HCT116 (cell line): ENCODE measurements at regions not wholly inside any gene's neighbourhood (a gene's known extent, or its start where the extent isn't known, plus 50 kb on each side); places are given as distances from the start of the nearest gene placed in this dataset.

Experiments
- ATAC-seq: fragments of 200-7000 bp; cut with Tn5 transposase; 2 replicates; pipeline ENCODE4 v1.9.1; 2020; ENCODE audit warnings: mild to moderate bottlenecking, moderate library complexity
- BruUV-seq: library from RNA; stranded (reverse); fragments of 400-500 nt; replicated peaks from 2 replicates; lab custom pipeline; 2021; lab: Mats Ljungman, UMichigan
- CTCF ChIA-PET: fragments of 300-600 bp; sonication (Branson Sonifier 250); formaldehyde crosslinking; loops from one replicate; lab custom pipeline; 2021; ENCODE audit warnings: antibody characterized with exemption; lab: Charles Lee
- POLR2A ChIA-PET: fragments of 300-600, 350-600 bp; sonication (Branson Sonifier 250); formaldehyde crosslinking; loops from one replicate; lab custom pipeline; 2021; ENCODE audit warnings: antibody characterized with exemption; lab: Charles Lee
- RAD21 ChIA-PET, 2 experiments: fragments of 300-600 bp; sonication (Branson Sonifier 250); formaldehyde crosslinking; loops; one replicate each; lab custom pipeline; 2023; ENCODE audit warnings: low total read pairs in 2 of 2; ENCODE audit not compliant: uncharacterized antibody in 2 of 2, unreplicated experiment in 2 of 2, low non-redundant PET in 1 of 2; lab: Charles Lee
- DNase-seq: peaks from one replicate; pipeline ENCODE4 v3.0.0-alpha.2; 2010; ENCODE audit warnings: low read depth, low spot score
- H2AFZ ChIP-seq: fragments of 200-600 bp; shearing (Covaris generic), sonication (generic); 2 replicates; pipeline ENCODE4 v1.6.1; 2017; ENCODE audit warnings: low read depth, mixed run types, mixed read lengths, antibody characterized with exemption, low read length; ENCODE audit not compliant: poor library complexity, severe bottlenecking
- H3K27ac ChIP-seq: 2 replicates; pipeline ENCODE4 v1.5.1; 2012; ENCODE audit warnings: low read depth, low read length
- H3K27me3 ChIP-seq: fragments of 200-600 bp; sonication (generic); 2 replicates; pipeline ENCODE4 v1.6.1; 2016; ENCODE audit warnings: mixed run types, low read length, mixed read lengths; ENCODE audit not compliant: insufficient read depth
- H3K36me3 ChIP-seq, 2 experiments: fragments of 200-500 bp in 1 of 2; fragments of 200-600 bp in 1 of 2; sonication (Bioruptor generic) in 1 of 2; sonication (generic) in 1 of 2; 2 replicates each; pipeline versions ENCODE4 v1.5.1 to v1.6.1; 2014 to 2016; ENCODE audit warnings: low read length in 2 of 2, inconsistent platforms in 1 of 2, mixed read lengths in 1 of 2, mixed run types in 1 of 2; ENCODE audit not compliant: insufficient read depth in 2 of 2, control insufficient read depth in 1 of 2
- H3K4me1 ChIP-seq, 2 experiments: fragments of 200-600 bp in 1 of 2; sonication (generic) in 1 of 2; 2 replicates each; pipeline versions ENCODE4 v1.5.1 to v1.6.1; 2012 to 2017; ENCODE audit warnings: low read length in 2 of 2, inconsistent platforms in 1 of 2, mild to moderate bottlenecking in 1 of 2, mixed read lengths in 1 of 2, mixed run types in 1 of 2, moderate library complexity in 1 of 2; ENCODE audit not compliant: insufficient read depth in 2 of 2, control insufficient read depth in 1 of 2
- H3K4me2 ChIP-seq: fragments of 200-600 bp; sonication (generic); 2 replicates; pipeline ENCODE4 v1.6.1; 2017; ENCODE audit warnings: mixed run types, low read length, mixed read lengths
- H3K4me3 ChIP-seq, 2 experiments: fragments of 200-600 bp in 1 of 2; sonication (generic) in 1 of 2; replicated peaks in 1 of 2; 2 replicates each; pipeline ENCODE4 v1.5.1; 2011 to 2016; ENCODE audit warnings: low read length in 2 of 2, control low read depth in 1 of 2, low read depth in 1 of 2, mild to moderate bottlenecking in 1 of 2, mixed read lengths in 1 of 2, mixed run types in 1 of 2
- H3K79me2 ChIP-seq: fragments of 200-600 bp; sonication (generic); 2 replicates; pipeline ENCODE4 v1.6.1; 2017; ENCODE audit warnings: mild to moderate bottlenecking, mixed run types, low read length, moderate library complexity, mixed read lengths; ENCODE audit not compliant: insufficient read depth
- H3K9ac ChIP-seq: fragments of 200-600 bp; sonication (generic); 2 replicates; pipeline ENCODE4 v1.6.1; 2016; ENCODE audit warnings: low read length, mixed read lengths
- H3K9me2 ChIP-seq: fragments of 200-600 bp; sonication (generic), shearing (Covaris generic); 2 replicates; pipeline ENCODE4 v1.6.1; 2017; ENCODE audit warnings: mixed run types, mild to moderate bottlenecking, moderate library complexity; ENCODE audit not compliant: insufficient read depth
- H3K9me3 ChIP-seq, 2 experiments: fragments of 200-500 bp in 1 of 2; fragments of 200-600 bp in 1 of 2; sonication (Bioruptor generic) in 1 of 2; sonication (generic) in 1 of 2; 2 replicates each; pipeline ENCODE4 v1.6.1; 2014 to 2017; ENCODE audit warnings: low read length in 2 of 2, mixed read lengths in 2 of 2, inconsistent platforms in 1 of 2, low read depth in 1 of 2, mild to moderate bottlenecking in 1 of 2, mixed run types in 1 of 2, moderate library complexity in 1 of 2; ENCODE audit not compliant: control insufficient read depth in 1 of 2, insufficient read depth in 1 of 2
- H4K20me1 ChIP-seq: fragments of 200-600 bp; sonication (generic), shearing (Covaris generic); 2 replicates; pipeline ENCODE4 v1.6.1; 2017; ENCODE audit warnings: mixed run types, mild to moderate bottlenecking, moderate library complexity; ENCODE audit not compliant: insufficient read depth
- CBX3 ChIP-seq: IDR thresholded peaks from 2 replicates; pipeline ENCODE4 v1.6.1; 2012; ENCODE audit warnings: low read depth
- CTCF ChIP-seq, 3 experiments: fragments of 200-600 bp in 1 of 3; sonication (generic) in 1 of 3; IDR thresholded peaks in 2 of 3; conservative IDR thresholded peaks in 1 of 3; 2 replicates each; pipeline ENCODE4 v1.5.1; 2012 to 2017; ENCODE audit warnings: low read depth in 2 of 3, low read length in 2 of 3, antibody characterized with exemption in 1 of 3, borderline replicate concordance in 1 of 3, control low read depth in 1 of 3, mild to moderate bottlenecking in 1 of 3, mixed read lengths in 1 of 3, mixed run types in 1 of 3, moderate library complexity in 1 of 3; ENCODE audit not compliant: insufficient read depth in 1 of 3
- EGR1 ChIP-seq: IDR thresholded peaks from 2 replicates; pipeline ENCODE4 v1.6.1; 2012; ENCODE audit warnings: low read depth
- ELF1 ChIP-seq: IDR thresholded peaks from 2 replicates; pipeline ENCODE4 v1.6.1; 2012; ENCODE audit warnings: low read depth, borderline replicate concordance
- EZH2 ChIP-seq: fragments of 200-600 bp; sonication (generic); IDR thresholded peaks from 2 replicates; pipeline ENCODE4 v1.6.1; 2017; ENCODE audit warnings: antibody characterized with exemption, mixed run types
- EZH2phosphoT487 ChIP-seq: fragments of 200-600 bp; IDR thresholded peaks from 2 replicates; pipeline ENCODE4 v1.6.1; 2018; ENCODE audit warnings: antibody characterized with exemption, borderline replicate concordance
- FOSL1 ChIP-seq: IDR thresholded peaks from 2 replicates; pipeline ENCODE4 v1.6.1; 2012; ENCODE audit warnings: low read depth
- POLR2A ChIP-seq: IDR thresholded peaks from 2 replicates; pipeline ENCODE4 v1.7.0; 2011; ENCODE audit warnings: borderline replicate concordance; ENCODE audit not compliant: insufficient read depth, insufficient read length; ENCODE audit errors: extremely low read depth
- RAD21 ChIP-seq: IDR thresholded peaks from 2 replicates; pipeline ENCODE4 v1.6.1; 2012; ENCODE audit warnings: low read depth, mild to moderate bottlenecking
- SIN3A ChIP-seq: IDR thresholded peaks from 2 replicates; pipeline ENCODE4 v1.6.1; 2012; ENCODE audit warnings: low read depth
- SP1 ChIP-seq: IDR thresholded peaks from 2 replicates; pipeline ENCODE4 v1.6.1; 2012; ENCODE audit warnings: low read depth
- SRF ChIP-seq: IDR thresholded peaks from 2 replicates; pipeline ENCODE4 v1.6.1; 2012; ENCODE audit warnings: low read depth
- YY1 ChIP-seq: IDR thresholded peaks from 2 replicates; pipeline ENCODE4 v1.6.1; 2011; ENCODE audit warnings: low read length, low read depth, moderate library complexity, mild to moderate bottlenecking; ENCODE audit not compliant: insufficient replicate concordance; ENCODE audit errors: extremely low read depth
- ZFX ChIP-seq: fragments of 450-650 bp; IDR thresholded peaks from 2 replicates; pipeline ENCODE4 v1.6.1; 2017
- ZNF274 ChIP-seq: fragments of 200-500 bp; sonication (Bioruptor generic); IDR thresholded peaks from 2 replicates; pipeline ENCODE4 v1.6.1; 2014; ENCODE audit warnings: mild to moderate bottlenecking, low read depth, low read length, inconsistent platforms
- intact Hi-C: fragments of 100-400 bp; cut with micrococcal nuclease; formaldehyde crosslinking; loops from 2 replicates; pipeline ENCODE4 v1.10.0; 2022
- TF ChIP-seq, protein P1 (sequence below): IDR thresholded peaks from 2 replicates; pipeline ENCODE4 v1.6.1; 2012
- TF ChIP-seq, protein P2 (sequence below): IDR thresholded peaks from 2 replicates; pipeline ENCODE4 v1.6.1; 2011; ENCODE audit warnings: mild to moderate bottlenecking, low read length, moderate library complexity; ENCODE audit not compliant: insufficient replicate concordance; ENCODE audit errors: extremely low read depth

DNA sequence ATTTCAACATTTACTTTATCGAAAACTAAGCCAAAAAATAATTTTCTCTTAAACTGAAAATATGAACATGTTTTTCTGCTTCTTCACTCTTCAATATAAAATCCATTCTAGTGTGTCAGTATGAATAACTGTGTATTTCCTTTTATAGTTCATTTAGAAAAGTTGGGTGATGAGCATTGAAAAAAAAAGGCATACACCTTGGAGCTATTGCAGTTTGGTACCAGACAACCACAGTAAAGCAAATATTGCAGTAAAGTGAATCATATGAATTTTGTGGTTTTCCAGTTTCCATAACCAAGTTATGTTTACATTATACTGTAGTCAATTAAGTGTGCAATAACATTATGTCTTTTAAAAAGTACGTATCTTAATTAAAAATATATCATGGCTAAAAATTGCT, 195.0 kb upstream of the FOXG1 start:
- intact Hi-C loops = no loop called here
- ChIA-PET POLR2A (no interaction called here), RAD21 (no interaction called here), CTCF (no interaction called here)
- no peaks in the 10 kb centered on the region for H3K27me3 ChIP-seq
- H3K9ac ChIP-seq = no peak overlapping the region
- no peaks in the 10 kb centered on the region for H4K20me1 ChIP-seq
- H3K27ac ChIP-seq = no peak overlapping the region
- H3K4me1 ChIP-seq = no peaks in the 10 kb centered on the region
- no peak overlapping the region for H2AFZ ChIP-seq
- no TSS peak for BruUV-seq
- no peaks in the 10 kb centered on the region for H3K9me2 ChIP-seq
- no peak for ATAC-seq
- H3K4me2 ChIP-seq = no peak overlapping the region
- no peaks in the 10 kb centered on the region for H3K79me2 ChIP-seq
- TF ChIP-seq RAD21 (no peak), CBX3 (no peak), ZFX (no peak), ELF1 (no peak)
- H3K4me3 ChIP-seq = no peak overlapping the region
- H3K9me3 ChIP-seq = peaks cover 3 to 35% of the 10 kb centered on the region in 2 experiments; a peak in 2 of 4 replicates
- H3K36me3 ChIP-seq = no peaks in the 10 kb centered on the region
- no peak for DNase-seq

DNA sequence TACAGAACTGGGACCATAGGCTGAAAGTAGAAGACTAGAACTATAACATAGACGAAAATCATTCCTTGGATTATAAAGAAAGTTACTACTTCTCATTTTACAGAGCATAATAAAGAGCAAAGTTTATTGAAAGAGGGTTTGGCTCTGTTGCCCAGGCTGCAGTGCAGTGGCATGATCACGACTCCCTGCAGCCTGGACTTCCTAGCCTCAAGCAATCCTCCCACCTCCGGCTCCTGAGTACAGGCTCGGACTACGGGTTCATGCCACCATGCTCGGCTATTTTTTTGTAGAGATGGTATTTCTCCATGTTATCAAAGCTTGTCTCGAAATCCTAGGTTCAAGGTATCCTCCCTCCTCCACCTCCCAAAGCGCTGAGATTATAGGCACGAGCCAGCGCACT, 190.1 kb upstream of the FOXG1 start:
- no peak overlapping the region for H2AFZ ChIP-seq
- RAD21 ChIA-PET = no interaction called here
- TF ChIP-seq FOSL1 (no peak), ZNF274 (no peak), POLR2A (no peak), SRF (no peak), EGR1 (no peak), ZFX (no peak), YY1 (no peak), EZH2 (no peak), CTCF (IDR thresholded peaks at IDR 0.05 in 2 of 3, conservative IDR thresholded peaks at IDR 0.05 in 1 of 3; ENCODE audit: borderline replicate concordance in 1 of 3, insufficient read depth in 1 of 3, low read depth in 2 of 3, low read length in 2 of 3) (no peak), SIN3A (no peak), EZH2phosphoT487 (no peak), SP1 (no peak), RAD21 (no peak)
- TF ChIP-seq, protein P1, sequence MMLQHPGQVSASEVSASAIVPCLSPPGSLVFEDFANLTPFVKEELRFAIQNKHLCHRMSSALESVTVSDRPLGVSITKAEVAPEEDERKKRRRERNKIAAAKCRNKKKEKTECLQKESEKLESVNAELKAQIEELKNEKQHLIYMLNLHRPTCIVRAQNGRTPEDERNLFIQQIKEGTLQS = no peak
- TF ChIP-seq, protein P2, sequence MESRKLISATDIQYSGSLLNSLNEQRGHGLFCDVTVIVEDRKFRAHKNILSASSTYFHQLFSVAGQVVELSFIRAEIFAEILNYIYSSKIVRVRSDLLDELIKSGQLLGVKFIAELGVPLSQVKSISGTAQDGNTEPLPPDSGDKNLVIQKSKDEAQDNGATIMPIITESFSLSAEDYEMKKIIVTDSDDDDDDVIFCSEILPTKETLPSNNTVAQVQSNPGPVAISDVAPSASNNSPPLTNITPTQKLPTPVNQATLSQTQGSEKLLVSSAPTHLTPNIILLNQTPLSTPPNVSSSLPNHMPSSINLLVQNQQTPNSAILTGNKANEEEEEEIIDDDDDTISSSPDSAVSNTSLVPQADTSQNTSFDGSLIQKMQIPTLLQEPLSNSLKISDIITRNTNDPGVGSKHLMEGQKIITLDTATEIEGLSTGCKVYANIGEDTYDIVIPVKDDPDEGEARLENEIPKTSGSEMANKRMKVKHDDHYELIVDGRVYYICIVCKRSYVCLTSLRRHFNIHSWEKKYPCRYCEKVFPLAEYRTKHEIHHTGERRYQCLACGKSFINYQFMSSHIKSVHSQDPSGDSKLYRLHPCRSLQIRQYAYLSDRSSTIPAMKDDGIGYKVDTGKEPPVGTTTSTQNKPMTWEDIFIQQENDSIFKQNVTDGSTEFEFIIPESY = no peak

More for the DNA sequence above, 190.1 kb upstream of the FOXG1 start:
- Histone ChIP-seq H3K9me3 (peaks cover 0 to 14% of the 10 kb centered on the region in 2 experiments; a peak in 2 of 4 replicates), H3K27me3 (no peaks in the 10 kb centered on the region), H3K4me3 (no peak overlapping the region), H3K79me2 (no peaks in the 10 kb centered on the region), H3K9ac (no peak overlapping the region), H4K20me1 (no peaks in the 10 kb centered on the region), H3K4me2 (no peak overlapping the region), H3K36me3 (no peaks in the 10 kb centered on the region), H3K4me1 (no peaks in the 10 kb centered on the region), H3K9me2 (no peaks in the 10 kb centered on the region), H3K27ac (no peak overlapping the region)
- BruUV-seq = no TSS peak
- DNase-seq (no peak), ATAC-seq (no peak)
- intact Hi-C loops = no loop called here
- POLR2A ChIA-PET = no interaction called here
- CTCF ChIA-PET = no interaction called here
